ENCODE measurements at regions not wholly inside any gene's neighbourhood (a gene's known extent, or its start where the extent isn't known, plus 50 kb on each side); places are given as distances from the start of the nearest gene placed in this dataset.
A peak's percentile ranks its signal among the peaks of the same experiment; 100 is the strongest.
"Not testable (repeated sequence)": the region's sequence is repeated elsewhere in the genome, so short reads cannot be mapped to it uniquely, and the experiment has no call there.

GRCh38 chr4:77358315-77358928, 201.4 kb downstream of the CCNG2 start:
- Mint-ChIP-seq H3K4me1 (ENCODE audit: low read depth in 2 of 2) (no peaks in the 10 kb centered on the region), H3K36me3 (no peaks in the 10 kb centered on the region), H3K4me3 (no peak overlapping the region), H3K27me3 (peaks cover 0 to 4% of the 10 kb centered on the region in 2 donors), H3K9me3 (no peaks in the 10 kb centered on the region), H3K27ac (no peak overlapping the region)
- ATAC-seq (no peak), DNase-seq (ENCODE audit: low spot score) (no peak)

- Mint-ChIP-seq H3K4me3 (no peak overlapping the region), H3K36me3 (no peaks in the 10 kb centered on the region), H3K27me3 (peaks cover 0 to 4% of the 10 kb centered on the region in 2 donors), H3K27ac (no peak overlapping the region), H3K9me3 (no peaks in the 10 kb centered on the region), H3K4me1 (ENCODE audit: low read depth in 2 of 2) (no peaks in the 10 kb centered on the region)
- DNase-seq (ENCODE audit: low spot score) (no peak), ATAC-seq (no peak)
These were observed 203.4 kb downstream of the CCNG2 start for GRCh38 chr4:77360451-77360850.

DNA sequence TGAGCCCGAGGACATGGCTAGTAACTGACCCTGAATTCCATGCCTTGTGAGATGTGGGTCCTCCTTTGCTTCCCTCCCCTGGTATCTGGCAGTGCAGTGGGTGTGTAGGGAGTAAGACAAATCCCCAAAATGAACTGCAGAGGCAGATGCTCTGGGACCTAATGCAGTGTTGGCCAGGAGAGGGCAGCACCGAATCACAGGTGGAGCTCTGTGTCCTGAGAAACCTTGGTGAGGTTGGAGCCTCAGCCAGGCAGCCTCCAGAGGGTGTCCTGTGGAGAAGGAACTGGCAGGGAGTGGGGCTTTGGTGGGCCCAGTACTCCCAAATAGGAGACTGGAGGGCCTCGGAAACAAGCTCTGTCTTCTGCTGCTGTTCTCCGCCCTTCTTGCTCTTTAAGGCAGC, 209.9 kb downstream of the CCNG2 start:
- not testable (repeated sequence) for H3K4me3 Mint-ChIP-seq; H3K27me3 Mint-ChIP-seq; H3K9me3 Mint-ChIP-seq; H3K36me3 Mint-ChIP-seq; H3K27ac Mint-ChIP-seq; DNase-seq (ENCODE audit: low spot score); H3K4me1 Mint-ChIP-seq (ENCODE audit: low read depth in 2 of 2)
- ATAC-seq: peak; percentile 64 to 66

GRCh38 chr4:77367638-77368037, 210.6 kb downstream of the CCNG2 start:
- Mint-ChIP-seq H3K27ac (no peak overlapping the region), H3K27me3 (peaks cover 0 to 7% of the 10 kb centered on the region in 2 donors), H3K36me3 (no peaks in the 10 kb centered on the region), H3K4me1 (ENCODE audit: low read depth in 2 of 2) (no peaks in the 10 kb centered on the region), H3K9me3 (no peaks in the 10 kb centered on the region), H3K4me3 (no peak overlapping the region)
- no peak for DNase-seq (ENCODE audit: low spot score)
- ATAC-seq: no peak

GRCh38 chr4:77372375-77372774, 215.4 kb downstream of the CCNG2 start:
- ATAC-seq (no peak), DNase-seq (ENCODE audit: low spot score) (no peak)
- H3K9me3 Mint-ChIP-seq: no peaks in the 10 kb centered on the region
- H3K27me3 Mint-ChIP-seq: peaks cover 0 to 9% of the 10 kb centered on the region in 2 donors
- no peaks in the 10 kb centered on the region for H3K36me3 Mint-ChIP-seq
- H3K4me3 Mint-ChIP-seq: no peak overlapping the region
- no peaks in the 10 kb centered on the region for H3K4me1 Mint-ChIP-seq (ENCODE audit: low read depth in 2 of 2)
- H3K27ac Mint-ChIP-seq: no peak overlapping the region

GRCh38 chr4:77375866-77376607, 219.0 kb downstream of the CCNG2 start:
- H3K27ac Mint-ChIP-seq: no peak overlapping the region
- H3K4me1 Mint-ChIP-seq (ENCODE audit: low read depth in 2 of 2): no peaks in the 10 kb centered on the region
- no peaks in the 10 kb centered on the region for H3K36me3 Mint-ChIP-seq
- DNase-seq (ENCODE audit: low spot score) (no peak), ATAC-seq (no peak)
- H3K27me3 Mint-ChIP-seq: peaks cover 6 to 13% of the 10 kb centered on the region in 2 donors
- no peaks in the 10 kb centered on the region for H3K9me3 Mint-ChIP-seq
- no peak overlapping the region for H3K4me3 Mint-ChIP-seq

DNA sequence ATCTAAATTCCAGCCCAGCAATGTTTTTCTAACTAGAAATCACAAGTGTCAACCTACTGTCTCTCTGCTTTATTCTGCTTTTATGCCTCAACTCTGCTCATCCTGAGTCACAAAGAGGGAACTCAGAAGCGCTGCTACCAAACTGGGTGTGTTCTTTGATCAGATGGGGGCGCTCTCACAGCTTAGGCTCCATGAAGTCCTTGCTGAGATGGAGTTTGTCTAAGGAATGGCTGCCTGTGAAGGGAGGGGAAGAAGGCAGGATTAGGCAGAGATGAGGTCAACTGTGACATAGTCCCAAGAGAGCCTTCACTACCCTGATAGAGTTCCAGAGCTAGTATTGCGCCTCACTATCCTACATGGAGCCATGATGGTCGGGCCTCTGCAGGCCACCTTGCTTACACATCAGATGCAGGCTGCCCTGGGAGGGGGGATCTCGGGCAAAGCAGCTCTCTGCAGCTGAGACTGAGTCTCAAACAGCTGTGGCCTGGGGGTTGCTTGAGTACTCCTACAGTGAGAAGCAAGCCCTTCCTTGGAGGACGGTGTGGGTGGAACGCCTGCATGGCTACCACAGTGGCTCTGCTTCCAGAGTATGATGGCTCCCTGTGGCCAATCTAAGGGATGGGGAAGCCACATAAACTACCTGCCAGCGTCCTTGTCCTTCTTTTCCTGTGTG, 219.9 kb downstream of the CCNG2 start:
- no peak for DNase-seq (ENCODE audit: low spot score)
- Mint-ChIP-seq H3K27ac (no peak overlapping the region), H3K4me3 (no peak overlapping the region), H3K4me1 (ENCODE audit: low read depth in 2 of 2) (no peaks in the 10 kb centered on the region), H3K36me3 (no peaks in the 10 kb centered on the region), H3K27me3 (peaks cover 6 to 15% of the 10 kb centered on the region in 2 donors), H3K9me3 (no peaks in the 10 kb centered on the region)
- ATAC-seq: peak; percentile 6 to 25

GRCh38 chr4:77384094-77384493, 221.5 kb upstream of the CXCL13 start:
- DNase-seq (ENCODE audit: low spot score): no peak
- Mint-ChIP-seq H3K27ac (no peak overlapping the region), H3K27me3 (peaks cover 2 to 7% of the 10 kb centered on the region in 2 donors), H3K9me3 (no peaks in the 10 kb centered on the region), H3K4me3 (no peak overlapping the region), H3K4me1 (ENCODE audit: low read depth in 2 of 2) (peaks cover 6 to 8% of the 10 kb centered on the region in 2 donors), H3K36me3 (no peaks in the 10 kb centered on the region)
- ATAC-seq: no peak

DNA sequence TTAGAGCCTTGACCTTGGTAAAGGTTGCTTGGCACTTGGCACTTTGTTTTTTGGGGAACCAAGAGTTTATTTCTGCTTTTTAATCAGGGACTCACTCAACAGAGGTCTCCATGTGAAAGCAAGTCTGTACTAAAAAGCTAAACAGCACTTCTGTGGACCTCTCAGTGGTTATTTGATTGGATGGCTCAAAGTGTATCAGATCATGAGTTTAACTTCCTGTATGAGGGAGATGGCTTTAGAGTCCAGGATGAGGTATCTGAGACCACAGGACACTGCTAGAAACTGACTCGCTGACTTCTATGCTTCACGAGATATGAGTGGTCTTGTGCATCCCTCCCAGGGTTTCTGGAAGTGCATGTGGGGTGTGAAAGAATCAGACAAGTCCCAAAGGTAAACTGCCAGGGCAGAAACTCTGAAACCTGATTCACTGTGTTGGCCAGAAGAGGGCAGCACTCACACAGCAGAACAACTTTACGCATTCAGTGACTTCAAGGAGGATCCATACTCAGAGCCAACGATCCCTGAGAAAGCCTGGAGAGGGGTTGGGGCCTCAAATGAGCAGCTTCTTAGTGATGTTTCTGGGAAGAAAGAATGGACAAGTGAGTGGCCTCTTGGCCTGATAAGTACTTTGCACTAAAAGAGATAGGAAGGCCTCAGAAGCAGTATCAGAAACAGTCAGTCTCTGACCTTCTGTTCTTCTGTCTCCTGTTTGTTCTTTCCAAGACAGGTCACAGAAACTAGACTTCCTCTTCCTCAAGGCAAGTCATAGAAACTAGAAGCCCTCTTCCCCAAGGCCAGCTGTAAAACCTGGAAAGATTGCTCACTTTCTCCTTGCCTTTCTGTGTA, 220.3 kb upstream of the CXCL13 start:
- peak; percentile 69 for DNase-seq (ENCODE audit: low spot score)
- Mint-ChIP-seq H3K9me3 (no peaks in the 10 kb centered on the region), H3K4me1 (ENCODE audit: low read depth in 2 of 2) (peaks cover 6 to 8% of the 10 kb centered on the region in 2 donors), H3K36me3 (no peaks in the 10 kb centered on the region), H3K27me3 (peaks cover 2 to 7% of the 10 kb centered on the region in 2 donors), H3K27ac (no peak overlapping the region), H3K4me3 (no peak overlapping the region)
- ATAC-seq: peak; percentile 54 to 66

DNA sequence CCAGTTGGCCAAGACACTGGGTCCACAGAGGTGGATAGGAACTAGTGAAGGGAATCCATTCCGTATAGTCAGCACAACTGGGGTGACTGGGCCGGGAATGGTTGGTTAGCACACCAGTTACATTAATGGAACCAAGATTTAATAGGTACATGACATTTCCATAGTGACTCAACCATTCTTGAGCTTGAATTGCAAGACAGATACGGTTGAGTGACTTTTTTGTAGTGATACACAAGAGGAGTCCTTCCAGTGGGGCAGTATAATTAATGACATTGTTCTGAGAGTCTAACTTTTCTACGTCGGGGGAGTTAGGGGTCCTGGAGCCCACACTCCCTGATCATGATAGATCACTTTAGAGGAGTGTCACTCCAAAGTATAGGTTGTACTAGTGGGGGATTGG, 211.6 kb upstream of the CXCL13 start:
- Mint-ChIP-seq H3K4me3 (no peak overlapping the region), H3K4me1 (ENCODE audit: low read depth in 2 of 2) (peaks cover 0 to 5% of the 10 kb centered on the region in 2 donors), H3K27me3 (peaks cover 0 to 7% of the 10 kb centered on the region in 2 donors), H3K36me3 (no peaks in the 10 kb centered on the region), H3K9me3 (no peaks in the 10 kb centered on the region), H3K27ac (no peak overlapping the region)
- DNase-seq (ENCODE audit: low spot score): no peak
- no peak for ATAC-seq

DNA sequence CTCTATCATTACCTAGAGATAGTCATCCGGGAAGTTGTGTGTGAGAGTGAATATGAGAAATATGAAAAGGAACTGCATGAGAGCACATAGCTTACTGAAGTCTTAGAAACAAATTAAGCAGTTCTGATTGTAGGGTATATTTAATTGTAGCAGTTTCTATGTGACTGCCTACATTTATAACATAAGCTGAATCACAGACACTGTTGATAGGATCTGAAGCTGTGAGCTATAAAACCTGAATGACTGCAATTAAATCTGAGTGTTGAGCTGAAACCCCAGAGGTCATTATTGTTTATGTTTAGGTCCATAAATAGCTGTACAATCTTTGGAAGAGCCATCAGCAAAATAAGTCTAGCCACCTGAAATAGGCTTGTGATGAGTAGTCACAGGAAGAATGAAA, 210.1 kb upstream of the CXCL13 start:
- H3K4me1 Mint-ChIP-seq (ENCODE audit: low read depth in 2 of 2): peaks cover 0 to 5% of the 10 kb centered on the region in 2 donors
- no peaks in the 10 kb centered on the region for H3K9me3 Mint-ChIP-seq
- peaks cover 2 to 20% of the 10 kb centered on the region in 2 donors for H3K27me3 Mint-ChIP-seq
- H3K27ac Mint-ChIP-seq: no peak overlapping the region
- H3K4me3 Mint-ChIP-seq: no peak overlapping the region
- no peaks in the 10 kb centered on the region for H3K36me3 Mint-ChIP-seq
- ATAC-seq: no peak
- no peak for DNase-seq (ENCODE audit: low spot score)

GRCh38 chr4:77398256-77398655, 207.4 kb upstream of the CXCL13 start:
- Mint-ChIP-seq H3K9me3 (no peaks in the 10 kb centered on the region), H3K4me1 (ENCODE audit: low read depth in 2 of 2) (no peaks in the 10 kb centered on the region), H3K27me3 (peaks cover 7 to 38% of the 10 kb centered on the region in 2 donors), H3K27ac (no peak overlapping the region), H3K36me3 (no peaks in the 10 kb centered on the region), H3K4me3 (no peak overlapping the region)
- DNase-seq (ENCODE audit: low spot score) (no peak), ATAC-seq (no peak)

DNA sequence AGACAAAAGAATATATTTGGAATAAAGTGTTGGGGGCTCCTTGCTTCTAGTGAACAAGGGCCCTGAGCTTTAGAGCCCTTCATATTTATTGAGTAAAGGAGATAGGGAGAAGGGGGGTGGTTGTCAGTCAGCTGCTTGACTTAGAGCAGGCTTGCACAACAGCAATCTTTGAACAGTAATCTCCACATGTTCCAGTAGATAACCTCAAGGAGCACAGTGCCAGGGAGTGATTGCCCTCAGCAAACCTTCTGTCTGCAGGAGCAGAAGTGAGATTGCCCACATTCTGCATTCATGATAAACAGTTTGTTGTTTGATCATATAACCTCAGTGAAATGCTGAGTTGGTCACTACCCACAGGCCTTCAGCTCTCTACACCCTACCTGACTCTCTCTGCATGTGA, 205.8 kb upstream of the CXCL13 start:
- Mint-ChIP-seq H3K4me1 (ENCODE audit: low read depth in 2 of 2) (no peaks in the 10 kb centered on the region), H3K9me3 (no peaks in the 10 kb centered on the region), H3K4me3 (no peak overlapping the region), H3K27me3 (peaks cover 9 to 49% of the 10 kb centered on the region in 2 donors), H3K36me3 (no peaks in the 10 kb centered on the region), H3K27ac (peak overlapping the region in 1 of 2 donors; percentile 45)
- ATAC-seq (no peak), DNase-seq (ENCODE audit: low spot score) (no peak)
